GM21390 (cell line): ENCODE measurements at regions not wholly inside any gene's neighbourhood (a gene's known extent, or its start where the extent isn't known, plus 50 kb on each side); places are given as distances from the start of the nearest gene placed in this dataset.
"Not testable (repeated sequence)": the region's sequence is repeated elsewhere in the genome, so short reads cannot be mapped to it uniquely, and the experiment has no call there.

Experiments
- ATAC-seq: cut with Tn5 transposase; IDR thresholded peaks from one replicate; pipeline ENCODE4 v1.9.1; 2021; ENCODE audit not compliant: unreplicated experiment

DNA sequence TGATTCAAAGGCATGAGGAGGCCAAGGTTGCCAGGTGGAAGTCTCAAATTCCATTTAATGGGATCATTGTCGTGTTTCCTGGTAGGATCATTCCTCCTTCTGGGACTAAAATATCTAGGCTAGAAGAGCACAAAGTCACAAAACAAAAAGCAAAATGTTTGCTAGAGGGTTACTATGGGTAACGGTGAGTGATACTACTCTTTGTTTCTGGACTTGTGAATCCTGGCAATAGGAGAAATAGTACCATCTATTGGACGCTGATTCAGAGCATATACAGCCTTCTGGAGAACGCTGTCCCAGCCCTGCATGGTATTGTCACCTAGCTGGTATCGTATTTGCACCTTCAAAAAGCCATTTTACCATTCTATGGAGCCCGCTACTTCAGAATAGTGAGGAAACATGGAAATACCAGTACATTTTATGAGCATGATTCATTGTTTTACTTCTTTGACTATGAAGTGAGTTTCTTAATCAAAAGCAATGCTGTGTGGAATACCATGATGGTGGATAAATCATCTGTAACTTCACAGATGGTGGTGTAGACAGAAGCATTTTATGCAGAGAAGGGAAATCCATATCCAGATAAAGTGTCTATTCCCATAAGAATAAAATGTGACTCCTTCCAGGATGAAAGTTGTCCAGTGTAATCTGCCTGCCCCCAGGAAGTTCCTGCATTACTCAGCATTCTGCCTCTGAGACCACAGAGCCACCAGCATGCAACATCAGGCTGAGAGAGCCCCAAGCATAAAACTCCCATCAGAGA lies 361.0 kb downstream of the ETV1 start:
- ATAC-seq: no peak

DNA sequence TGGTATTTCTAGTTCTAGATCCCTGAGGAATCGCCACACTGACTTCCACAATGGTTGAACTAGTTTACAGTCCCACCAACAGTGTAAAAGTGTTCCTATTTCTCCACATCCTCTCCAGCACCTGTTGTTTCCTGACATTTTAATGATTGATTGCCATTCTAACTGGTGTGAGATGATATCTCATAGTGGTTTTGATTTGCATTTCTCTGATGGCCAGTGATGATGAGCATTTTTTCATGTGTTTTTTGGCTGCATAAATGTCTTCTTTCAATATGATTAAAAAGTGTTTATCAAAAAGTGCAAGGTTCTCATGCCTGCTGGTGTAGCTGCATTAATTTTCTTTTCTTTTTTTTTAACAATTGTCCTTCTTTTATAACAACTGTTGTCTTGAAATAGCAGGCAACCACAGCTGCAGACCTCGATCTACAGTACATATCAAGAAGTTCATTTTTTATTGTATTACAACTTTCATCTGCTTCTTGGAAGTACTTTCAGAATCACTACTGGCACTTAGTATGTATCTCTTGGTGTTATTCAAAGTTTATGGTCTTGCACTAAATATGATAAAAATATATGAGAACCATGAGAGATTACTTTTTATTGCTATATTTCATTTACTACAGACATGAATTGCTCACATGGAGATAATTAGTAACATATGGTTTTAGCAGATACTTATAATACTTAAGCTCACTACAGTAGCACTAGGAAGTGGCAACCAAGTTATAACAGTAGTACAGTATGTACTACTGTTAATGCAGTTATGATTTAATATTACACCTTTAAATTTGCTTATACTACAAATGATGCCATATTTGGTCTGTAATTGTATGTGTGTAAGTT lies 358.0 kb downstream of the ETV1 start:
- ATAC-seq: not testable (repeated sequence)

DNA sequence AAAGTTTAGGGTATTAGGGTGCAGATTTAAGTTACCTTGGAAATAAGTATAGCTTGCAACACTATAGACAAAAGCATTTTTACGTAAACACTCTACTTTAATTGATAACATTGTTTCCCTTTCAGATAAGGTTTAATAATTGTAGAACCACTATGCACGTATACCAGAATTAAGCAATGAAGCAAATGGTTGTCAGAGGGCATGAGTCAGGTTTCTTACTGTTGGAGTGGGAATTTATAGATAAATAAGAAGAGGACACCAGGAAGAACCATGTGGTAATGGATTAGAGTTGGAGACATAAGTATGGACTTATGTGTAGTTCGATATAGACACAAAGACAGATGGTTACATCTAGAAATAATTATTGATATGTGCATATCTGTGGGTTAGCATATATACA lies 355.6 kb downstream of the ETV1 start:
- ATAC-seq: no peak

DNA sequence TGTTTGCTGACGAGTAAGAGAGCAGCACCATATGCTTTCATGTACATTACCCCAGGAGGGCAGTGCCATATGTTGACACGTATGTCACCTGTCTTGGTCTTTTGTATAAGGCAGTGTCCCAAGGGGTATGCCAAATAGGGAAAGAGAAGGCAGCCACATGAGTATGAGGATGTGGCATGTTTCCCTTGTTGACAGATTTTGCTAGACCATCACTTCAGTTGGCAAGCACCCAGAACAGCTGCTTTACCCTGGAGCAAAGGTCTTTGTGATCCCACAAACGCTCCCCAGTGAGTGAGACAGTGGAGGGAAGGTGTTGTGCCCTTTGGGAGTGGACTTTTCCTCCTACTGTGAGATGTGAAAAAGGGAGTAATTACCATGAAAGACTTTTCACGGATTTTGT lies 350.1 kb downstream of the ETV1 start:
- no peak for ATAC-seq

DNA sequence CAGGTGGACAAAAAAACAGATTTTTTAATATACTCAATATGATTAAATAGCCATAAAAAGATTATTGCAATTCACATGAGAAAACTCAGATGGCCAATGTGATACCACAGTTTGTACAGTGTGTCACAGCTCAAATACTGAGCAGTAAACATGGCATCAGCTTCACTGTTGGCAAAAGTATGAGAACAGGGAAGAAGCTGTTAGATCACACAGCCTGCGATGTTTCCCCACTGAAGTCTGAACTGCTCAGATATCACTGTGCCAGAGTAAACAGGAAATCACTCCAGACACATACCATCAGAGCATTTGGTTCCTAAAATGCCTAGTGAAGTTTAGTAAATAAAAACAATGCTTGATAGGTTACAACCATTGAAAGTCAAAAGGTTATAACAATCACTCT lies 347.8 kb downstream of the ETV1 start:
- ATAC-seq: no peak

DNA sequence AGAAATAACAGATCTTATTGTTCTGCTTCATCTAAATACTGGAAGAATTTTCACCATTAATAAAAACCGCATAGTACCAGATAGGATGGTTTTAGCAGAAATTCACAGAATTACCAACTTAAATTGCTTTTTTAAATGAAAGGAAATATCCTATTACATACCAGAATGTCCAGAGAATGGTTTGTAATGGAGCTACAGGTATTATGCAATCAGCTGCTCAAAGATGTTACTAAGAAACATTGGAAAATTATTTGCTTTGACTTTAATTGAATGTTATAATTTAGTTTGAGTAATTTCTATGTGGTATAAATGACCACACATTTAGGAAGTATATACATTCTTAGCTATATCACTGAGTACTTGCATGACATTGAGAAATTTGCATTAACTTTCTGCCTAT lies 338.3 kb downstream of the ETV1 start:
- ATAC-seq: no peak

DNA sequence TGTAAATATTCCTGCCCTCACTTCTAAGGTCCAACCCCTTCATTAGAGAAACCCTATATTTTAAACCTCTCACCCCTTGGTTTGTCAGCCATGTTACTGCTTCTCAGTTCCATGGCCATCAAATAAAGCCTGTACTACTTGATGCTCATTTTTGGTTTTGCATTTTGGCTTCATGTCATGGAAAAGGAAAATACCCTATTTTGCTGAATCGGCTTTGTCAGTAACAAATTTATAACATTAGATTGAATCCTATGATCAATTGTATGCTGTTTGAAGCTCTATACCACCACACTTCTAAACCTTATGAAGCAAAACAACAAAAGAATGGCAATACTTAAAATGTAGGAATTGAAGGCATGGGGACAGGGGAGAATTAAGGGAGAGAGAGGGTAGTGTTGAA lies 333.1 kb downstream of the ETV1 start:
- ATAC-seq: no peak

DNA sequence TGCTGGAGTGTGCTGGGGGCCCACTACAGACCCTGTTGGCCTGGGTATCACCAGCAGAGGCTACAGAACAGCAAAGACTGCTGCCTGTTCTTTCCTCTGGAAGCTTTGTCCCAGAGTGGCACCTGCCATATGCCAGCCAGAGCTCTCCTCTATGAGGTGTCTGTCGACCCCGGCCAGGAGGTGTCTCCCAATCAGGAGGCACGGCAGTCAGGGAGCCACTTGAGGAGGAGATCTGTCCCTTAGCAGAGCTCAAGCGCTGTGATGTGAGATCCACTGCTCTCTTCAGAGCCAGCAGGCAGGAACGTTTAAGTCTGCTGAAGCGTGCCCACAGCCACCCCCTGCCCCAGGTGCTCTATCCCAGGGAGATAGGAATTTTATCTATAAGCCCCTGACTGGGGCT lies 316.2 kb downstream of the ETV1 start:
- no peak for ATAC-seq

DNA sequence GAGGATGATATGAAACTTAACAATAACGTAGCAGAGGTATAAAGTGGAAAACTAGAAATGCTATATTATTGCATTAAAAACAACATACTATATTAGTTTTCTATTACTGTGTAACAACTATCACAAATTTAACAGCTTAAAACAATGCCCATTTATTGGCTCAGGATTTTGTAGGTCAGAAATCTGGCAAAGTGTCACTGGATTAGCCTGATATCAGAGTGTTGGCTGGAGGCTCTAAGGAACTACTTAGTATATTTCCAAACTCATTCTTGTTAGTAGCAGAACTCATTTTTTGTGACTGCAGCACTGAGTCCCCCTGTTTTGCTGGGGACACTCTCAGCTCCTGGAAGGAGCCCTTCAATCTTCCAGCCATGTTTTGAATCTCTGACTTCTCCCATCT lies 306.8 kb downstream of the ETV1 start:
- ATAC-seq: no peak

DNA sequence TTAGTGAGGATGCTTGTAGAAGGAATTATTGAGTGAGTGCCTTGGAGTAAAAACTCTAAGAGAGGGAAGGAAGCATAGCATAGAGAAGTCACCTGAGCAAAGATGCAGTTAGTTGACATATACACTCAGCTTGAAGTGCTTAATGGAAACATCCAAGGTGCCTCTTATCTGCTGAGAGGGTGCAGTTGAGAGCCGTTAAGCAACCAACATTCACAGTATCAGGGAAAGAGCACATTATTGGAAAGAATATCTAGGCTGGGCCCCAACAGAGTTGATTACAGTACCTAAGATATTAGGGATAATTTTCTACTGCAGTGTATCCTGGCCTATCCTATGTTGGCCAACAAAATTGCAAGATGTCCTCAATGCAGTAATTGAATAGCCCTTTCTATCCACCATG lies 302.0 kb downstream of the ETV1 start:
- ATAC-seq: no peak

DNA sequence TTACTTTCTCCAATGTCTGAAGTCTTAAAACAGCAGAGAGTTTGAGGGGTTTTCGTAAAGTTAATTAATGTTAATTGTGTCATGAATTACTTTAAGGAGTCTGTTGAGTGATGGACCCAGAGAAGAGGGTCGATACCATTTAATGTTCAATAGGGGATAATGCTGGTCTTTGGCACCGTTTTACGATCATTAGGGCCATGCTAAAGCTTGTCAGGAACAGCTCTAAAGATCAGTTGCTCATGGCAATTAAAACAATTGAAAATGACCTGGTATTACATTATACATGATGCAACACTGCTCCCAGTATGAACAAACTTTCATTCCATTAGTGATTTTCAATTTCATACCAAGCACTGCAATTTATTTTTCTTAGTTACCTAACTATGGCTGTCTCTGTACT lies 296.9 kb downstream of the ETV1 start:
- no peak for ATAC-seq

DNA sequence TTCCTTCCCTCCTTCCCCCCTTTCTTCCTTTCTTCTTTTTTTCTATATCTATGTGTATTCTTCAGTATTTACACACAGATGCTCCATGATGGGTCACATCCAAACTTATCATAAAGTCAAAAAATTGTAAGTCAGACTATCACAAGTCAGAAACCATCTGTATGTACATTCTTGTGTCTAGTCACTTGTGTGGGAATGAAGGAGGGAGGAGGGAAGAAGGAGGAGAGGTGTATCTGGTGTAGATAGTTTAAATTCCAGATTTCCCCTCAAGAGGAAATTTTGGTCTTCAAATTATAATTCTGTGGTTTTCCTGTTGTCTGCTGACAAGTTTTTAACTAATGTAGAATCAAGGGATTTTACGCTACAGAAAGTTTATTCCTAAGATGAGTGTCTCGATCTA lies 287.2 kb downstream of the ETV1 start:
- ATAC-seq: no peak

DNA sequence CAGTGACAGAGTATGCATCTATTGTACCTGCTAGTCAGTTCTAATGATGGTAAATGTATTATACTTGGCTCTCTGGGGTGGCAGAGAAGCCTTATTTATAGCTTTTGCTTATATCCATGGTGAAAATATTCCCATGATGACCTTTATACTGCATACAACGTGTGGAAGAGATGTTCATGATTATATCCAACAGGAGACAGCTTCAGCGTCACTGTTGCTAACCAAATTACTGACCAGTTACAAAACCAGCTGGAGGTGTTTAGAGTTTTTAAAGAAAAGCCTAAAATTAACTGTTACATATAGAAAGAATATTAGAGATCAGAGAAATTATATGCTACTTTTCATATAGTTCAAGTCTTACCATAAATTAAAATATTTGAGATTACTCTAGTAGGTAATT lies 280.8 kb downstream of the ETV1 start:
- no peak for ATAC-seq

DNA sequence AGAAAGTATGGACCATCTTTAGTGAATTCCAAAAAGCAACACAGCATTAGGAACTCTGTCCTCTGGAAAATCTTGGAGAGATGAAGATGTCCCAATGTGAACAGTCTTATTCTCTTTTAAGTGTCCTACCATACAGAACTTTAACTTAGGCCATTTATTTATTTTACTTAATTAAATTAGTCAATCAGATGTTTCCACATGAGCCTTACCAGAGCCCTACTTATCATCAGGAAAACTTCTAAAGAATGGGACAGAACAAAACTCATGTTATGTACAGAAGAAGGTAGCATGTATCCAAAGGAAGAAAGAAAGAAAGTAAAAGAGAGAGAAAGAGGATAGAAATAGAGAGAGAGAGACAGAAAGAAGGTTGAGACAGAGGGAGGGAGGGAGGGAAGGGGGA lies 276.4 kb downstream of the ETV1 start:
- no peak for ATAC-seq

DNA sequence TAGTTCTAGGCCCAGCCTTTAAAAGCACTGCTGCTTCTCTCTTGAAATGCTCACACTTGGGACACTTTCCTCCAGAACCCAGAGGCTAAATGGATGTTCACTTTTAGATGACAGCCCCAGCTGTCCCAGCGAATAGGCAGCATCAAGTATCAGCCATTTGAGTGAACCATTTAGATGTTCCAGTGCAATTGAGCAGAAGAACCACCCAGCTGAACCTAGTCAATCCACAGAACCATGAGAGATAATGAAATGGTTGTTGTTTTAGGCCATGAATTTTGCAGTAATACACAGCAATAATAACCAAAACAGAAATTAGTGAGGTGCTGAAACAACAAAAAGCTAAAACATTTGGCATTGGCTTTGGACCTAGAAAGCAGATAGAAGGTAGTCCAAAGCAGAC lies 273.9 kb downstream of the ETV1 start:
- no peak for ATAC-seq

DNA sequence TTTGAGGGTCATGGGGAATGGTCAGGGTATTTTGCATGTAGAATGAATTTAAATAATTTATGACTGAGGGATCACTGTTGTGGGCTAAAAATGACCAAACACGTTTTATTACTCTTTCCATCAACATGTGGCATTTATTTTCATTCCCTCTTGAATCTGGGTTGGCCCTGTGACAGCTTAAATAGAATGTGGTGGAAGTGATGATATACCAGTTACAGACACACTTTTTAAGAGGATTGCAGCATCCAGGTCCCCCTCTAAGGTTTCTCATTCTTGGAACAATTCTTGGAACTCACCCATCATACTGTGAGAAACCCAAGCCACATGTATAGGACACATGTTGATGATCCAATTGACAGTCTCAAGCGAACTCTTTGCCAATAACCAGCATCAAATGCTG lies 272.4 kb downstream of the ETV1 start:
- no peak for ATAC-seq

DNA sequence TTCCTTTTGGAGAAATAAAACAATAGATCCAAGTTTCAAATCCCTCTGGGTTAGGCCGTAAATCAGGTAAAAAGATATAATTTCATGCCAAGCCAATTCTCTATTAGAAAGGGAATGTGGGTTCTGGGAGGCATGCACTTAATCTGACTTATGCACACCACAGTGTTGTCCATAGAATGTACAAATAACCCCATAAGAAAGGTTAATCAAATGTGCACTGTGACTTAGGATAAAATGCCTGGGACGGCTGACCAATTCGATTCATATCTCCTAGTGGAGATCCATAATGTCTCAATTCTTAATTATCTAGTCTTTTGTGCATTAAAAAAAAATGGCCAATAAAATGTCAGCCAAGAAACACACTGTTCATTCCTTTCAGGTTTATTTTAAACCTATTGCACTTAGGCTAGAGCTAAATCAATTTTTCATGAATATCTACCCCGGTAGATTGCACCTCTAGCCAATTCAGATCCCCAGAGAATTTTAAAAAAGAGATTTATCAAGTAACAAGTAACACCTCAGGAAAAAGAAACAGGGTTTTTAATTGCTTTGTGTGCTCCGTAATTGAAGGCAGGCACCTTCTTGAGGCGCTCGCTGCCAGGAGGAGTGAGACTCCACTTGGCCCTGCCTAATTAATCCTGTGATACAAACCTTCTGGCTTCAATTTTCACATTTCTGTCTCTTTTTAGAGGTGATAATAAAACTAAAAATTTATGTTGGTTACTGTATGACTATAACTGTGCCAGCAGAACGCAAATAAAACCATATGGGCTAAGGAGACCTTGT lies 265.1 kb downstream of the ETV1 start:
- no peak for ATAC-seq

DNA sequence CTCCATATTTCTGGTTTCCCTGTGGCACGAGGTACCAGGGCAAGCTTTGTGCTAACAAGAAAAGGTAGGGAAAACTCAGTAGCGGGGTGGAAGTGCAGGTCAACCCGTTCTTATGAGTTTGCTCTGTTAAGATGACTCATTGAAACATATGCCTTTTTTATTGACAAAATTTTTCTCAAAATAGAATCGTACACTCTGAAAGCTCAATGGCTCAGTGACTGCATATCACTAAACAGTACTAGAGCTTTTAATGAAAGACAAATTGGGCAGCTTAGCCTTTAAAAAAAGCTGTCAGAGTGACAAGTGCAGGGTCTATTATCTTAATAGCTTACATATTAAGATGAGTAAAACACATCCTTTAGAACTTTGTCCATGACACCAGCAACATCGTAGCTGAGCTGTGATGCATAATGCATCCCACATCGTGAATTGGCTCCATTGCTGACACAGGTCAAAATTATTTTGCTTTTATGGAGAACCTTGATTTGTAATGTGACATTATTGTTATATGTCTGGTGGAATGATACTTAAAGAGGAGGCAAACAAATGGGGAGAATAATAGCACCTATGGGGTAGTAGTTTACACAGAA lies 264.4 kb downstream of the ETV1 start:
- no peak for ATAC-seq

DNA sequence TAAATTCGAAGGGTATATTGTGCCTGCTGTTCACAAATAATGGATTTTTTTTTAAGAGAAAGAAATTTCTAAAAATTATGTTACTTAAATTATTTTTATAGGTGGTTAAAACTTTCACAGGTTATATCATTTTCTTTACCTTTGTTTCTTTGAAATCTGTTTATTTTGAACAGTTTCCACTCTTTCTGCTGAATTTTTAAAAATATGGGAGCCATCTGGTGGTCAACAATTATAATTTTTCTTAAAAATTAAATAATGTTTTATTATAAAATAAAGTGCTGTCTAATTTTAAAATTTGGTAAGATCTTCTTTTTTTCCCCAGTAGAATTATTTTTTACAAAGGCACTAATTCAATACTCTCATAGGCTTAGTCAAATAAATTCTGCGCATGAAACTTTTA lies 263.9 kb downstream of the ETV1 start:
- ATAC-seq: no peak

DNA sequence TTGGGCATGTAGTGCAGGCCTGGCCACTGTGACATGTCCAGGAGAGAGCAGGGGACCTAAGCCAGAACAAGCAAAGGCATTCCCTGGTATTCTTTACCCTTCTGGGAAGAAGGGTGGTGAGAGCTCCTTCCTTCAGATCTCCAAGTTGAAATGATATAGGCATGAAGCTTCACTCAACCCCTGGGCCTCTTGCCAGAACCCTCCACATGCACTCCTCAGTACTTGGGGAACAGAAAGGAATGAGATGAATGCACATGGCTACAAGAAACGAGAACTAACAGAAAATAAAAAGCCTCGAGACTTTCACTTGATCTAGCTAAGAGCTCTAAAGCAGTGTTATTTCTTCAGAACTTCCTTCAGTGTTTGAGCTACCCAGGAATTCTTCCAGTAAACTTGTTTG lies 262.2 kb downstream of the ETV1 start:
- no peak for ATAC-seq

DNA sequence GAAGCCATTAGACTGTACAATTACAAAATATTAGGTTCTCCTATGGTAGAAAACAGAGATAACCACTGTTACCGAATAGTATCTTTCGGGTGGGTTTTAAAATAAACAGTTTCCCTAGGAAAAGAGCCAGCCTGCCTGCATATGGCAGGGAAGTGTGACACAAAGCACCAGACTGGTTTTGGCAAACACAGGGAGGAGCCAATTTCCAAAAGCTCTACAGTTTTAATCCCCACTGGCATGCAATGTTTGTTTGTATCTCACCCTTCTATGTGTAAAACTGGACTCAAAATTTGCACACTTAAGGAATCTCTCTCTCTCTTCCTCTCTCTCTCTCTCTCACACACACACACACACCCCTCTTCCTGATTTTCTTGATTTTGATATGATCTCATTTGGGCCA lies 261.7 kb downstream of the ETV1 start:
- no peak for ATAC-seq
